Gastrocnemius medialis (tissue), 4 donors: ENCODE measurements at regions not wholly inside any gene's neighbourhood (a gene's known extent, or its start where the extent isn't known, plus 50 kb on each side); places are given as distances from the start of the nearest gene placed in this dataset.
A peak's percentile ranks its signal among the peaks of the same experiment; 100 is the strongest.

ENCODE experiments used
- ATAC-seq, 2 donors: fragments of 150-250 bp; one replicate each; pipeline ENCODE4 v1.9.1; 2016
- DNase-seq, 2 donors: peaks; one replicate each; pipeline ENCODE4 v3.0.0-alpha.2; 2019
- H3K27ac ChIP-seq, 4 donors: fragments of 200-600 bp; sonication (generic); 1 replicate in 1 of 4; 2 replicates in 3 of 4; pipeline ENCODE4 v1.5.1; 2016 to 2018; ENCODE audit warnings: mild to moderate bottlenecking in 2 of 4, moderate library complexity in 1 of 4
- H3K27me3 ChIP-seq, 3 donors: fragments of 200-600 bp; sonication (generic) in 2 of 3; 1 replicate in 1 of 3; 2 replicates in 2 of 3; pipeline versions ENCODE4 v1.5.1 to v1.6.0; 2016 to 2019; ENCODE audit warnings: mild to moderate bottlenecking in 1 of 3, moderate library complexity in 1 of 3
- H3K36me3 ChIP-seq, 2 donors: fragments of 200-600 bp; sonication (generic) in 1 of 2; one replicate each; pipeline ENCODE4 v1.5.1; 2017 to 2018
- H3K4me1 ChIP-seq, 2 donors: fragments of 200-600 bp; sonication (generic) in 1 of 2; one replicate each; pipeline ENCODE4 v1.5.1; 2016 to 2017; ENCODE audit warnings: mild to moderate bottlenecking in 2 of 2
- H3K4me3 ChIP-seq, 4 donors: fragments of 200-600 bp; sonication (generic) in 3 of 4; 1 replicate in 1 of 4; 2 replicates in 3 of 4; pipeline ENCODE4 v1.5.1; 2016 to 2019; ENCODE audit warnings: mild to moderate bottlenecking in 2 of 4
- H3K9me3 ChIP-seq, 3 donors: fragments of 200-600 bp; sonication (generic) in 2 of 3; 1 replicate in 1 of 3; 2 replicates in 2 of 3; pipeline ENCODE4 v1.5.1; 2016 to 2019
- CTCF ChIP-seq, 5 experiments: fragments of 450-650 bp in 3 of 5; fragments of 200-600 bp in 2 of 5; sonication (generic) in 2 of 5; IDR thresholded peaks in 4 of 5; conservative IDR thresholded peaks in 1 of 5; 1 replicate in 4 of 5; 2 replicates in 1 of 5; pipeline ENCODE4 v1.5.1; 2016 to 2019; ENCODE audit warnings: antibody characterized with exemption in 5 of 5, mild to moderate bottlenecking in 3 of 5, moderate library complexity in 3 of 5
- POLR2A ChIP-seq, 2 donors: fragments of 450-650 bp; IDR thresholded peaks; one replicate each; pipeline ENCODE4 v1.6.1; 2017; ENCODE audit warnings: antibody characterized with exemption in 2 of 2, mild to moderate bottlenecking in 2 of 2, moderate library complexity in 2 of 2
- in situ Hi-C, 4 donors: fragments of 200-750 bp; cut with MboI; loops; one replicate each; pipeline versions ENCODE4 v1.15.0 to v1.8.0; 2017; ENCODE audit warnings: low sequenced_read_pairs in 4 of 4
- intact Hi-C: fragments of 100-400 bp; cut with DNase I; formaldehyde crosslinking; loops from one replicate; pipeline ENCODE4 v1.15.1; 2023; ENCODE audit warnings: low total_unique reads

GRCh38 chr5:68720884-68721610 is 372.8 kb upstream of the SLC30A5 start:
- H3K27me3 ChIP-seq: no peaks in the 10 kb centered on the region
- no peak for TF ChIP-seq CTCF (IDR thresholded peaks at IDR 0.05 in 4 of 5, conservative IDR thresholded peaks at IDR 0.05 in 1 of 5)
- TF ChIP-seq POLR2A (IDR thresholded peaks at IDR 0.05): no peak
- H3K36me3 ChIP-seq: no peaks in the 10 kb centered on the region
- H3K9me3 ChIP-seq: no peaks in the 10 kb centered on the region
- intact Hi-C loops (no loop called here), in situ Hi-C loops (loop anchor here in 1 of 4 donors (25.0 kb wide), 1 partner anchor 434 kb away; no protein-coding TSS in a partner anchor)
- no peak overlapping the region for H3K4me3 ChIP-seq
- no peak for ATAC-seq
- H3K27ac ChIP-seq: no peak overlapping the region
- no peak for DNase-seq
- peaks cover 7 to 11% of the 10 kb centered on the region in 2 donors for H3K4me1 ChIP-seq

GRCh38 chr5:68722357-68722756 is 371.5 kb upstream of the SLC30A5 start:
- Histone ChIP-seq H3K27me3 (no peaks in the 10 kb centered on the region), H3K4me3 (no peak overlapping the region), H3K27ac (no peak overlapping the region), H3K36me3 (no peaks in the 10 kb centered on the region), H3K9me3 (no peaks in the 10 kb centered on the region), H3K4me1 (peaks cover 14 to 16% of the 10 kb centered on the region in 2 donors)
- in situ Hi-C loops (loop anchor here in 1 of 4 donors (25.0 kb wide), 1 partner anchor 435 kb away; no protein-coding TSS in a partner anchor), intact Hi-C loops (no loop called here)
- DNase-seq (no peak), ATAC-seq (no peak)
- TF ChIP-seq CTCF (IDR thresholded peaks at IDR 0.05 in 4 of 5, conservative IDR thresholded peaks at IDR 0.05 in 1 of 5) (no peak), POLR2A (IDR thresholded peaks at IDR 0.05) (no peak)

- ATAC-seq: peak; percentile 69 to 79
- H3K27me3 ChIP-seq: no peaks in the 10 kb centered on the region
- DNase-seq: no peak
- intact Hi-C loops: loop anchor here (2.0 kb wide), 1 partner anchor 15 kb away; no protein-coding TSS in a partner anchor
- in situ Hi-C loops: no loop called here
- TF ChIP-seq POLR2A (IDR thresholded peaks at IDR 0.05): no peak
- peaks cover 27 to 29% of the 10 kb centered on the region in 2 donors for H3K4me1 ChIP-seq
- H3K36me3 ChIP-seq: no peaks in the 10 kb centered on the region
- no peaks in the 10 kb centered on the region for H3K9me3 ChIP-seq
- H3K27ac ChIP-seq: peak overlapping the region in 2 of 4 donors; percentile 42 to 61
- no peak overlapping the region for H3K4me3 ChIP-seq
Observed at GRCh38 chr5:68725905-68726683, 367.7 kb upstream of the SLC30A5 start.

GRCh38 chr5:68727931-68728330 is 365.9 kb upstream of the SLC30A5 start:
- ATAC-seq (no peak), DNase-seq (no peak)
- Histone ChIP-seq H3K4me1 (peaks cover 33 to 34% of the 10 kb centered on the region in 2 donors), H3K36me3 (no peaks in the 10 kb centered on the region), H3K27me3 (no peaks in the 10 kb centered on the region), H3K27ac (no peak overlapping the region), H3K9me3 (no peaks in the 10 kb centered on the region), H3K4me3 (no peak overlapping the region)
- intact Hi-C loops: loop anchor here (2.0 kb wide), 1 partner anchor 17 kb away; no protein-coding TSS in a partner anchor
- TF ChIP-seq CTCF (IDR thresholded peaks at IDR 0.05 in 4 of 5, conservative IDR thresholded peaks at IDR 0.05 in 1 of 5) (no peak), POLR2A (IDR thresholded peaks at IDR 0.05) (no peak)
- in situ Hi-C loops: no loop called here

GRCh38 chr5:68729678-68730077 is 364.1 kb upstream of the SLC30A5 start:
- Histone ChIP-seq H3K27ac (no peak overlapping the region), H3K4me1 (peaks cover 33 to 34% of the 10 kb centered on the region in 2 donors), H3K9me3 (no peaks in the 10 kb centered on the region), H3K27me3 (no peaks in the 10 kb centered on the region), H3K36me3 (no peaks in the 10 kb centered on the region), H3K4me3 (no peak overlapping the region)
- DNase-seq: no peak
- intact Hi-C loops (no loop called here), in situ Hi-C loops (no loop called here)
- TF ChIP-seq POLR2A (IDR thresholded peaks at IDR 0.05) (no peak), CTCF (IDR thresholded peaks at IDR 0.05 in 4 of 5, conservative IDR thresholded peaks at IDR 0.05 in 1 of 5) (no peak)
- no peak for ATAC-seq
